GM13976 (cell line): ENCODE measurements at regions not wholly inside any gene's neighbourhood (a gene's known extent, or its start where the extent isn't known, plus 50 kb on each side); places are given as distances from the start of the nearest gene placed in this dataset.

Experiments
- DNase-seq: peaks from one replicate; pipeline ENCODE4 v3.0.0; 2012; ENCODE audit warnings: low spot score
- CTCF ChIP-seq: IDR thresholded peaks from 2 replicates; pipeline ENCODE4 v1.5.1; 2012; ENCODE audit warnings: borderline replicate concordance, mild to moderate bottlenecking; ENCODE audit not compliant: insufficient read depth; ENCODE audit errors: extremely low read depth, missing control alignments, control extremely low read depth
- in situ Hi-C: fragments of 300-500 bp; cut with MboI; formaldehyde crosslinking; loops from one replicate; pipeline ENCODE4 v1.12.0; 2022; ENCODE audit warnings: low sequenced_read_pairs, mixed read lengths, inconsistent platforms; ENCODE audit not compliant: unreplicated experiment

DNA sequence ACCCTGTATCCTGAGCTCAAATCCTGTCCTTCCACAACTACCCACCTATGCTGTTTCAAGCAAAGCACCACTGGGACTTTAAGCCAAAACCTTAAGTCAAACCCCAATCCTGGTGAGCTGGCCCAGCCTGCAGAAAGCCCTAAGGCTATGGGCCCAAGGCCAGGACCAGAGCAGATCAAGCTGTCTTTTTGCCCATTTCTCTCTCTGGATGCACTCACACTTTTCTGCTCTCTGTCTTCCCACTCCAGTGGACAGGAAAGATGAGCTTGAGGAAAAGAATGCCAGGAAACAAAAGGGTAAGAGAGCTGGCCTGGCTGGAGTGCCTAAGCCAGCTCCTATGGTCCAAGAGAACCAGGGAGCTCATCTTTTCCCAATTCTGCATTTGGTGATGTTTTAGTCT is 284.3 kb upstream of the ISX start:
- TF ChIP-seq CTCF = no peak
- DNase-seq = no peak
- in situ Hi-C loops = no loop called here

DNA sequence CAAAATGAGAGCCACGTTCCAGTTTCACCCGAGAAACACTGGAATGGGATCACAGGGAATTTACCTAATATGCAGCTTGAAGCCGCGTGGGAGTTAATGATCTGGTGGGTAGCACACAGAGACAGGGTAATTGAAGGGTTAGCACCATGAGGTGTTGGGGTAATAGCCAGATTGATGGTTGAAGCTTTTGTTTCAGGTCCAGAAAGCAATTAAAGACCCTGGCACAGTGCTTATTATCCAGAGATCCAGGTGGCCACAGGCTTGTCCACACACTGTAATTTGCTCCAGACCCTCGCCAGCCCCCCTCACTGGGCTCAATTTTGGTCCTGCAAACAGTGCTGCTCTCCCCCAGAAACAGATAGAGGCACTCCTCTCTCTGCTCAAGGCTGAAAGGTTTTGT is 282.5 kb upstream of the ISX start:
- TF ChIP-seq CTCF = no peak
- no peak for DNase-seq
- in situ Hi-C loops = no loop called here

DNA sequence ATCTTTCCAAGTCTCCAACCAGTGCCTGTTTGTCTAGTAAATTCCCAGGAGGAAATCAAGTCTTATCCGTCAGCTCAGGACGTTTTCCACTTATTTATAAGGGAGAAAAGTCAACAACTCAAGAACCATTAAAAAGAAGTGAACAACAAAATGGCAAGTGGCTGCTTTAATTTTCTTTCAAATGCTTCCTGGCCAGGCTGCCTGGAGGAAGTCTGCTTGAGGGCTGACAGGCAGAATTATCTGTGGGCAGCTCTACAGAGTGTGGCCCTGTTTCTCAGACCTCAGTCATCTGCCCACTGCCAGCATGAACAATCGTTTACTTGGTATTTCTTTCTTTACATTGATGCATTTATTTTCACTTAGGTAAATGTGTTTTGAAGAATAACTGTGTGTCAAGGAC is 281.9 kb upstream of the ISX start:
- no peak for TF ChIP-seq CTCF
- DNase-seq = no peak
- in situ Hi-C loops = no loop called here

DNA sequence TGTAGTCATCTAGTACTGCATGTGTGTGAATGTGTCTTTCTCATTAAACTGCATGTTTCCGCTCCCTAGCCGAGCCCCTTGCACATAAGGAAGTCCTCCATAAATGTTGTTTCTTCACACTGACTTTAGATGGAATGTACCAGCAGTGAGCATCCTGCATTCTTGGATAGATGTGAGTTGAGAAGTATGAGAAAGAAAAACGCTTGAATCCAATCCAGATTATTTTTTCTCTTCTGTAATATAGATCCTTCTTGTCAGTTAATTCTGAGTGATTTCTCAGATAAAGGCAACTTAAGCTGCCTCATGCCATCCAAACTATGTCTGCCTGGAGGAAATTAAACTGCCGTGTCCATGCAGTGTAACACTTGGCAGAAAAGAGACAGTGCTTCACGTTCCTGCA is 268.1 kb upstream of the ISX start:
- in situ Hi-C loops = no loop called here
- no peak for DNase-seq
- no peak for TF ChIP-seq CTCF

- in situ Hi-C loops = no loop called here
- no peak for DNase-seq
- TF ChIP-seq CTCF = no peak
These were observed 267.4 kb upstream of the ISX start for GRCh38 chr22:34798605-34799004.

DNA sequence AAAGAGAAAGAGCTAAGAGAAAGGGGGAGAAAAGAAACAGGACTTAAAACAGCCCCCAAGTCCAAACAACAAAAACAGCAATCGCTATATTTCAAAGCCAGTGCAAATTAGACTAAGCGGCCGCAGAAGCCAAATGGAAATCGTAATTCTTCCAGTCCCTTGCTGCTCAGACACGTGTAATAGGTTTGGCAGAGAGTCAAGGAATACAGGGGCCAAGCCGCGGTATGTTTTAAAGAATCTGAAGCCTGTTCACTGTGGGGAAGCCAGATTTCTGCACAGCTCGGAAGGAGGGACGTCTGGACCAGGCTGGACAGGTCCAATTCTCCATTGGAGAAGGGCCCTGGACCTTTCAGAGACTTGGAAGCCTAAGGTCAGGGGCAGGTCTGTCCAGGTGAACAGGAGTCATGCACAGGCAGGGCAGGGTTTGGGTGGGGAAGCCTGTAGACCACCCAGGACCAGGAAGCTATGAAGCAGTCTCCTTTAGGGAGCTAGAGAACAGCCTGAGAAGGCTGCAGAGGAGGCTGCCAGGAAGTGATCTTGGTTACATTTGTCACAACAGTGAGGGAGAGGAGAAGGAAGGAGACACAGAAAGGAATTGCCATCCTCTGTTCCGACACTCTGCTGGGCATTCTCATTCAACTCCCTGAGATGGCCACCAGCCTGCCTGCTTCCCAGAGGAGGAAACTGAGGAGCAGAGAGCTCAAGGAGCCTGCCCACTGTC is 265.5 kb upstream of the ISX start:
- in situ Hi-C loops = no loop called here

More for the DNA sequence above, 265.5 kb upstream of the ISX start:
- no peak for TF ChIP-seq CTCF
- DNase-seq = no peak
